ENCODE measurements at regions not wholly inside any gene's neighbourhood (a gene's known extent, or its start where the extent isn't known, plus 50 kb on each side); places are given as distances from the start of the nearest gene placed in this dataset.

GRCh38 chr18:78457011-78457410 is 522.6 kb upstream of the SALL3 start:
- TF ChIP-seq CTCF (IDR thresholded peaks at IDR 0.05; ENCODE audit: poor library complexity, severe bottlenecking) (no peak), MXI1 (conservative IDR thresholded peaks at IDR 0.05; ENCODE audit: poor library complexity, severe bottlenecking) (no peak)
